IMR-90 (cell line): ENCODE measurements at regions not wholly inside any gene's neighbourhood (a gene's known extent, or its start where the extent isn't known, plus 50 kb on each side); places are given as distances from the start of the nearest gene placed in this dataset.

Experiments
- CTCF ChIP-seq: conservative IDR thresholded peaks from 2 replicates; pipeline ENCODE4 v1.5.1; 2012; ENCODE audit warnings: mild to moderate bottlenecking, low read depth, low read length, improper control_type of control experiment
- MAZ ChIP-seq: IDR thresholded peaks from 2 replicates; pipeline ENCODE4 v1.6.1; 2012; ENCODE audit warnings: low read depth, mild to moderate bottlenecking, low read length, improper control_type of control experiment, moderate library complexity, borderline replicate concordance

GRCh38 chr12:114131824-114132223, 165.7 kb upstream of the RBM19 start:
- TF ChIP-seq CTCF (no peak), MAZ (no peak)
